ENCODE measurements at regions not wholly inside any gene's neighbourhood (a gene's known extent, or its start where the extent isn't known, plus 50 kb on each side); places are given as distances from the start of the nearest gene placed in this dataset.
"Not testable (repeated sequence)": the region's sequence is repeated elsewhere in the genome, so short reads cannot be mapped to it uniquely, and the experiment has no call there.

DNA sequence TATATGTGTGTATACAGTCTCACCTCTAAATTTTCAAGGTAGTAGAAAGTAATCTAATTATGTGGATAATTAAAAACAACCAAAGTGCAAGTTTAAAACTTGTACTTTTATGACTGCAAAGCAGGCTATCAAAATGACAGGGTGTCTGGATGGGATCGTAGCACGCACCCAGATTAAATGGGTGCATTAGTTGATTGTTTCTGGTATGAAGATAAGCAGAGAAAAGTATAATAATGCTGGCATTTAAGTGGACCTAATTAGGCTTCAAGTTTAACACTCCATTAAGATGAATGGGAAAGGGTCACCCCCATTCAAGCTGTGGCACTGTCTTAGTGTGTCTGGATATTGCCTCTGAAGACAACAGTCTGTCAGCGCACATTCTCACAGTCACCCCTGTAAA, 124.6 kb upstream of the ZEB2 start:
- DNase-seq (ENCODE audit: low read depth in 2 of 3, low spot score in 2 of 3) = no peak

DNA sequence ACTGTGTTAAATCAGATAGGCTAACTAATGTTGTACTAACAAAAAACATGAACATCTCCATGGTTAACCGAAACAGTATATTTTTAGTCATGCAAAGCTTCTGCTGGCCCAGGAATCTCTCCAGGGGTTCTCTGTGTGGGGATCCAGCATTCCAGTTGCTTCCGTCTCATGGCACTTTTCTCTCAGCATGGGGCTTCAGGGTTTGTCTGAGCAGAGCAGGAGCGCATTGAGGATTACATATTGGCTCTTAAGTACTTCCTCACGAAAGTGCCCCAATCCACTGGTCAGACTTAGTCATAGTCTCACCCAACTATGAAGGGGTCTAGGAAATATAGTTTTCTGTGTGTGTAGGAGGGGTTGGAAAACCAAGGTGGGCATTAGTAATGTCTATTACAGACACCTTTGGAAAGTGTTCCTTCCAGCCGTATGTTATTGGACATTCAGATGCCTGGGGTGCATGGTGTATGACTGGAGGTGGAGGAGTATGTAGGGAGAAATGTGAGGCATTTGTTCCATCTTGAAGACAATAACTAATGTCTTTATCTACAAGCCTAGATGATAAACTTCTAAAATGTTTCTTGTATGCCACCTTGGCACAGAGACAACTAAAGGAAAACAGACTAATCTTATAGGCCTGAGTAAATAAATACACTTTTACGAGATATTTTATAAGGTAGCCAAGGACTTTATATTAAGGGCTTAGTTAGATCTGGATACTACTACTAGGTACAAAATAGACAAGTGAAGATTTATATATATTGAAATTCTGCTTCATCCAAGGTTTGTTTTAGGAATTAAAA, 123.8 kb upstream of the ZEB2 start:
- DNase-seq (ENCODE audit: low read depth in 2 of 3, low spot score in 2 of 3) = no peak

- no peak for DNase-seq (ENCODE audit: low read depth in 2 of 3, low spot score in 2 of 3)
Observed at GRCh38 chr2:144642856-144643255, 122.9 kb upstream of the ZEB2 start.

DNA sequence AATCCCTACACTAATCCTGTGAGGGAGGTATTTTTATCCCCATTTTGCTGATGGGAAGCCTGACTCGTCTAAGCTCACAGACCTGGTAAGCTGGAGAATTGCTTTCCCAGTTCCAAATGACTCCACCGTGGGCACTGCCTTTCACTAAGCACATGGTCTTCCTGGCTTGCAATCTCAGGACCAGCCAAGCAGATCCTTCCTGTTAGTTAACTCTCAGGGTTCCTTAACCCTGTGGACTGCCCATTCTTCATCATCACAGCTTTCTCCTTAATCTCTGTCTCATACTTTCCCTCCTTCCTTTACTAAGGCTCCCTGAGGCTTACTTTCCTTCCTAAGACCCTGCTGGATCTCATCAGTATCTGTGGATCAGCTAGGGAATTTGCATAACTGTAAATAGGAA, 122.2 kb upstream of the ZEB2 start:
- DNase-seq (ENCODE audit: low read depth in 2 of 3, low spot score in 2 of 3) = no peak

- DNase-seq (ENCODE audit: low read depth in 2 of 3, low spot score in 2 of 3) = not testable (repeated sequence)
Observed at GRCh38 chr2:144638250-144638649, 118.3 kb upstream of the ZEB2 start.

DNA sequence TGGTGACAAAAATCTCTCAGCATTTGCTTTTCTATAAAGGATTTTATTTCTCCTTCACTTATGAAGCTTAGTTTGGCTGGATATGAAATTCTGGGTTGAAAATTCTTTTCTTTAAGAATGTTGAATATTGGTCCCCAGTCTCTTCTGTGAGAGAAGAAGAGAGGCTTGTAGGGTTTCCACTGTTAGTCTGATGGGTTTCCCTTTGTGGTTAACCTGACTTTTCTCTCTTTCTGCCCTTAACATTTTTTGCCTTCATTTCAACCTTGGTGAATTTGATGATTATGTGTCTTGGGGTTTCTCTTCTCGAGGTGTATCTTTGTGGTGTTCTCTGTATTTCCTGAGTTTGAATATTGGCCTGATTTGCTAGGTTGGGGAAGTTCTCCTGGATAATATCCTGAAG, 116.9 kb upstream of the ZEB2 start:
- not testable (repeated sequence) for DNase-seq (ENCODE audit: low read depth in 2 of 3, low spot score in 2 of 3)

DNA sequence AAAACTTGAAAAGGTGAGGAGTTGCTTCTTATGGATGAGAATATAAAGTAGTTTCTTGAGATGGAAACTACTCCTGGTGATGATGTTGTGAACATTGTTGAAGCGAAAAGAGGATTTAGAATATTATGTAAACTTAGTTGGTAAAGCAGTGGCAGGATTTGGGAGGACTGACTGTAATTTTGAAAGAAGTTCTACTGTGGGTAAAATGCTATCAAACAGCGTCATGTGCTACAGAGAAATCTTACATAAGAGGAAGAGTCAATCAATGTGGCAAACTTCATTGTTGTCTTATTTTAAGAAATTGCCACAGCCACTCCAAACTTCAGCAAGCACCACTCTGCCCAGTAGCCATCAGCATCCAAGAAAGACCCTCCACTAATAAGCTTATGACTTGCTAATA, 112.9 kb upstream of the ZEB2 start:
- no peak for DNase-seq (ENCODE audit: low read depth in 2 of 3, low spot score in 2 of 3)

GRCh38 chr2:144631636-144632035, 111.7 kb upstream of the ZEB2 start:
- DNase-seq (ENCODE audit: low read depth in 2 of 3, low spot score in 2 of 3) = no peak

- no peak for DNase-seq (ENCODE audit: low read depth in 2 of 3, low spot score in 2 of 3)
Observed at GRCh38 chr2:144630459-144631215, 110.7 kb upstream of the ZEB2 start.

DNA sequence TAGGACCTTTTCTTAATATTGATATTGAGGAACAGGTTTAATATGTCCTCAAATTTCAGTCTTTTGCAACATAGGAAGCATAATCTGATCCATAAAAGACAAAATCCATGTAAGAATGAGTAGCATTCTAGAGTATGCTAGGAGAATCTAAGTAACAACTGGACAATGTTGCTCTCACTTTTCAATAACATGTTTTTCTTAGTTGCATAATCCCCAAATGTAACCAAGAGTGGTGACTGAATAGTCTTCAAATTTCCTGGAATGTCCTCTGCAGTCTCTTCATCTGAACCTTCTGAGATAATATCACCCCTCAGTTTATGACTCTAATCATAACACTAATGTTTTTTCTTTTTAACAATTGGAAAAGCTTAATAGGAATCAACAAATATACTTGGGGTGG, 110.0 kb upstream of the ZEB2 start:
- DNase-seq (ENCODE audit: low read depth in 2 of 3, low spot score in 2 of 3) = no peak

GRCh38 chr2:144628566-144628965, 108.6 kb upstream of the ZEB2 start:
- DNase-seq (ENCODE audit: low read depth in 2 of 3, low spot score in 2 of 3) = no peak

DNA sequence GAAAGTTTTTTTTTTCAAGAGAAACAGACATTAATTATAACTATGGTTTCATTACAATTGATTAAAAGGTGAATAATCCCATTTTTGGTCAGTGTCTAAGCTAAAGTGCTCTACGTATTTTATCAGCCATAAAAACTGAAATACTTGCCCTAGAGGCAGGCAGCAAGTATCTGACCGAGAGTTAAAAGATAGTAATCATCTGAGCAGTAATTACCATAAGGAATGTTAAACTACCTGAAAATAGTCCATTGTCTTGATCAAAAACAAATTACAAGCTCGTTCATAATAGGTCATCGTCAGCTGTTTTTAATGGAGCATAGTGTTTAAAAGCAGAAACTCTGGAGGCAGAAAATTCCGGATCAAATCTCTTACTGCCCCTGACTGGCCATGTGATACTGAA, 105.7 kb upstream of the ZEB2 start:
- DNase-seq (ENCODE audit: low read depth in 2 of 3, low spot score in 2 of 3) = no peak

DNA sequence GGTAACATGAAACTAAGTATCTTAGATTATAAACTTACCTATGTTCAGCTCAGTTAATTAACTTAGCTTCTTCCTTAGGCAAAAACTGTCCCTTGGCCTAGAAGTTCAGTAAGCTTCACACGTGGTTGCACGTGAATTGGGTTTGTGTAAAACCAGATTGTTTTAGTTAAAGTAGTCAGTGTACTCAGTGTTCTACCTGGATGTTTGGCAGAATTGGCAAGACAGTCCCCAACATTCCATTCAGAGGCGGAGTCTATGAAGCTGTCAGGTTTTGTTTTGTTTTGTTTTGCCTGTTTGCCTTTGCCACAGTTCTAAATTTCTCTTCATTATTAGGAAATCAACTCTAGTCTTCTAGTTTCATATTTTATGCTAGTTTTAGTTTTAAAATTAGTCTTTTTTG, 105.3 kb upstream of the ZEB2 start:
- DNase-seq (ENCODE audit: low read depth in 2 of 3, low spot score in 2 of 3) = no peak

DNA sequence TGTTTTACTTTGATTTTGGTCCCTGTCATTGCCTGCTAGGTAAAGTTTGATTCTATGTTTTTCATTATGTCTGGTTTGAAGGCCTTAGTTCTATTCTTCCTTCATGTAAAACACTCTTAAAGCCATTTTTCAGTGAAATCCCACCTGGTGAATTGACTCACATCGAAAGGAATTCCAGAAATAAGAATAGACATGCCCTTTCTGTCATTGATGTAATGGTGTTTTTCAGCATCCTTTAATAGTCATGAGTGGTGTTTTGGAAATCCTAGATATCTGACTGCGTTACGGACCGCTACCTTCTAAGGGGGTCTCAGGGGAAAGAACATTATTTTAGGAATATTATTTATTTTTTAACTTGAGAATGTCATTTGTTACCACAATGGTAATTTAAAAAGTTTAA, 104.5 kb upstream of the ZEB2 start:
- no peak for DNase-seq (ENCODE audit: low read depth in 2 of 3, low spot score in 2 of 3)

DNA sequence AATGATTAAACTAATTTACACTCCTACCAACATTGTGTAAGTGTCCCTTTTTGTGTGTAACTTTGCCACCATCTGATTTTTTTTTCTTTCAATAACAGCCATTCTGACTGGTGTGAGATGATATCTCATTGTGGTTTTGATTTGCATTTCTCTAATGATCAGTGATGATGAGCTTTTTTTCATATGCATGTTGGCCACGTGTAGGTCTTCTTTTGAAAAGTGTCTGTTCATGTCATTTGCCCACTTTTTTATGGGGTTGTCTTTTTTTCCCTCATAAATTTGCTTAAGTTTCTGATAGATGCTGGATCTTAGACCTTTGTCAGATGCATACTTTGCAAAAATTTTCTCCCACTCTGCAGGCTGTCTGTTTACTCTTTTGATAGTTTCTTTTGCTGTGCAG, 102.5 kb upstream of the ZEB2 start:
- DNase-seq (ENCODE audit: low read depth in 2 of 3, low spot score in 2 of 3) = not testable (repeated sequence)

DNA sequence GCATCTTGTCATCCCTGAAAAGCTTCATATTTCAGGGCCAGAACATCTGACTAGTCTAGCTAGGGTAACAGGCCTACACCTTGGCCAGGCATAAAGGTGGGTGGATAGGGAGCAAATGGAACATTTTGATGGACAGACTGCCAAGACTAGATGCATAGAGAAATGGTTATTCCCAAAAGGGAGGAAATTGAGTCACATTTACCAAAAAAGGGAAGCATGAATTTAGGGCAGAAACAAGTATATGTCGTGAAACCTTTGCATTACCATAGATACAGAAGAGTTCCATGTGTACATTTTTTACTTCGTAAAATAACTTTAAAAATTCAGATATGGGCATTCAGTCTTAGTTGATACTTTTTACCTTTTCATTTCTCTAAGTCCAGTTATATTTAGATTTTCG, 101.3 kb upstream of the ZEB2 start:
- no peak for DNase-seq (ENCODE audit: low read depth in 2 of 3, low spot score in 2 of 3)

DNA sequence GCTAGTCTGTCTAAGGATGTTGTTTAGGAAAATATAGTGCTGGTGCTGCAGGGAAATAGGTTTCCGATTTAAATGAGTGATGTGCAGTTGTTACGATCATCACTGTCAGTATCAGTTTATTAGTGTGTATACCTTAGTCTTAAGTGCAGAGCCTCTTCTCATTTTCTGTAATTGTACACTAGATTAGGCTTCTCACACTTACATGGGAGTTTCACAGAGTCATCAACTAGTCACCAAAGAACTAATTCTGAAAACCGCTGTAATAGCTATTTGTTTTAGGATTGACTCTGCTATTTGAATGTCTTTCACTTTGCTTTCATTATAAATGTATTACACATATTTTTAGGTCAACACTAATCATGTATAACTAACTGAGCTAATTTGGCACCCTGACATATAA, 99.8 kb upstream of the ZEB2 start:
- DNase-seq (ENCODE audit: low read depth in 2 of 3, low spot score in 2 of 3) = no peak

- DNase-seq (ENCODE audit: low read depth in 2 of 3, low spot score in 2 of 3) = not testable (repeated sequence)
Observed at GRCh38 chr2:144617171-144617570, 97.3 kb upstream of the ZEB2 start.

- no peak for DNase-seq (ENCODE audit: low read depth in 2 of 3, low spot score in 2 of 3)
Observed at GRCh38 chr2:144615866-144616565, 96.1 kb upstream of the ZEB2 start.

- no peak for DNase-seq (ENCODE audit: low read depth in 2 of 3, low spot score in 2 of 3)
Observed at GRCh38 chr2:144607891-144608521, 88.1 kb upstream of the ZEB2 start.

DNA sequence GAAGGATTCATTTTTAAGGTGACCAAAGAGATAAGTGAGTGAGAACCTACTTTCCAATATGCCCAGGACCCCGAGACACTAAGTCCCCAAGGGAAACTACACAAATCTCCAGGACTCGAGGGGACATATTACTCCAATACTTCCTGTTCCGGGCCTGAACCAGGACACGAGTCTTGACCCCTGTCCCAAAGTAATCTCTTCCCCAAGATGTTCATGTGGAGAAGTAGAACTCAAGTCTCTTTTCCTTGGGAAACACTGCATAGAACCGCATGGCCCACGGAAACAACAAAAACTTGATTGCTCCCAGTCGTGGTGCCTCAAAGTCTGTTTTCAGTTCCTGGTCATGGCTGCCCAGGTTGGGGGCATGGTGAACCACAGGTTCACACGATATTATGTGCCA, 87.2 kb upstream of the ZEB2 start:
- no peak for DNase-seq (ENCODE audit: low read depth in 2 of 3, low spot score in 2 of 3)

All from activated CD8-positive, alpha-beta memory T cell treated with anti-CD3 and anti-CD28 coated beads for 48 hours (primary cell).